Muscle layer of duodenum (tissue), 2 donors: ENCODE measurements at regions not wholly inside any gene's neighbourhood (a gene's known extent, or its start where the extent isn't known, plus 50 kb on each side); places are given as distances from the start of the nearest gene placed in this dataset.

Experiments
- H3K27ac ChIP-seq: one replicate; pipeline ENCODE4 v1.7.0; 2013; ENCODE audit warnings: mild to moderate bottlenecking, low read length
- H3K27me3 ChIP-seq: one replicate; pipeline ENCODE4 v1.7.0; 2013; ENCODE audit warnings: low read depth, mild to moderate bottlenecking, control low read depth, low read length
- H3K36me3 ChIP-seq, 2 donors: one replicate each; pipeline ENCODE4 v1.7.0; 2013; ENCODE audit warnings: low read length in 2 of 2, control low read depth in 1 of 2, mild to moderate bottlenecking in 1 of 2; ENCODE audit not compliant: insufficient read depth in 2 of 2, control insufficient read depth in 1 of 2
- H3K4me1 ChIP-seq, 2 donors: one replicate each; pipeline ENCODE4 v1.7.0; 2013; ENCODE audit warnings: low read length in 2 of 2, mild to moderate bottlenecking in 2 of 2, control low read depth in 1 of 2, moderate library complexity in 1 of 2; ENCODE audit not compliant: insufficient read depth in 2 of 2, control insufficient read depth in 1 of 2
- H3K4me3 ChIP-seq, 2 donors: one replicate each; pipeline ENCODE4 v1.7.0; 2013; ENCODE audit warnings: low read length in 2 of 2, low read depth in 1 of 2, mild to moderate bottlenecking in 1 of 2
- H3K9me3 ChIP-seq, 2 donors: one replicate each; pipeline ENCODE4 v1.7.0; 2013; ENCODE audit warnings: low read length in 2 of 2, control low read depth in 1 of 2, mild to moderate bottlenecking in 1 of 2; ENCODE audit not compliant: control insufficient read depth in 1 of 2
- donor health status: healthy.

GRCh38 chr21:41593051-41593759 lies 85.2 kb upstream of the TMPRSS2 start:
- Histone ChIP-seq H3K27me3 (no peaks in the 10 kb centered on the region), H3K9me3 (peaks cover 0 to 5% of the 10 kb centered on the region in 2 donors), H3K4me1 (no peaks in the 10 kb centered on the region), H3K27ac (peak overlapping the region; percentile 45), H3K4me3 (no peak overlapping the region), H3K36me3 (no peaks in the 10 kb centered on the region)

DNA sequence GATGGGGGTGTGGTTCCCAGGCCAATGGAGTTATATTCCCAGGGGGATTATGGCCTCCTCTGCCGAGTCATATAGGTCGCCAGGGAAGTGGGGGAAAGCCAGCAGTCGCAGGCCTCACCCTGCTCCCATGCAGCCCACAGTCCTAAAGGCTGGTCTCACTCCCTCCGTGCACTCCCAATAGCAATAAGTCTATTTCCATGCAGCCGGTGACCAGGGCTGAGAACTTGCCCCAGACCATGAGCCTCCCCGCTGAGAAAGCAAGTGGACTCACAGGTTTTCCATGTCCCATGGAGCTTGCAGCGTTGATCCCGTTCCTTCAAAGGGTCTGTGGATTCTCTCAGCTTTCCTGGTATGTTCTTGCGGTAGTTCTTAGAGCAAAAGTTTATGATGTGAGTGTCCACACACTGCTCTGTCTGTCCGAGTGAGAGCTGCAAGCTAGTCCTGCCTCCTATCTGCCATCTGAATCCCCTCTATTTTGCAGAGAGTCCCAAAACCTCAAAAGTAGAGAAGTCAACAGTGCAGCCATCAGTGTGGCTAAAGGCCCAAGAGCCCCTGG lies 81.7 kb upstream of the TMPRSS2 start:
- Histone ChIP-seq H3K27me3 (no peaks in the 10 kb centered on the region), H3K4me3 (no peak overlapping the region), H3K27ac (no peak overlapping the region), H3K36me3 (no peaks in the 10 kb centered on the region), H3K4me1 (no peaks in the 10 kb centered on the region), H3K9me3 (peaks cover 0 to 6% of the 10 kb centered on the region in 2 donors)

- Histone ChIP-seq H3K4me3 (no peak overlapping the region), H3K36me3 (no peaks in the 10 kb centered on the region), H3K4me1 (no peaks in the 10 kb centered on the region), H3K27me3 (no peaks in the 10 kb centered on the region), H3K9me3 (peaks cover 0 to 6% of the 10 kb centered on the region in 2 donors), H3K27ac (no peak overlapping the region)
Observed at GRCh38 chr21:41589131-41589530, 81.2 kb upstream of the TMPRSS2 start.

GRCh38 chr21:41585199-41585994 lies 77.4 kb upstream of the TMPRSS2 start:
- Histone ChIP-seq H3K9me3 (peaks cover 0 to 6% of the 10 kb centered on the region in 2 donors), H3K27me3 (no peaks in the 10 kb centered on the region), H3K27ac (no peak overlapping the region), H3K36me3 (no peaks in the 10 kb centered on the region), H3K4me1 (no peaks in the 10 kb centered on the region), H3K4me3 (no peak overlapping the region)

DNA sequence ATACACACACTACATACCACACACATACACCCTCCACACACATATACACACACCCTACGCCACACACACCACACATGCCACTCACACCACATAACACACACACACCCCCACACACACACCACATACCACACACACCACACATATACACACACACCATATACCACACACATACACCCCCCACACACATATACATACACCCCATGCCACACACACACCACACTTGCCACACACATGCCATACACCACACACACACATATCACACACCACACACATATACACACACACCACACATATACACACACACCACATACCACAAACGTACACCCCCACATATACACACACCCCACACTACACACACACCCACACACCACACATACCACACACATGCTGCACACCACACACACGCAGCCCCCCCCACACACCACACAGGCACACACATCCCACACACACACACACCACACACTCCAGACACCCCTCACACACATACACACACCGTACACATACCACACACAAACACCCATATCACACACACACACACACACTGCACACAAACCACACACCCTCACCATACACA lies 76.7 kb upstream of the TMPRSS2 start:
- H3K4me1 ChIP-seq = no peaks in the 10 kb centered on the region
- H3K36me3 ChIP-seq = no peaks in the 10 kb centered on the region
- H3K9me3 ChIP-seq = peaks cover 0 to 6% of the 10 kb centered on the region in 2 donors
- no peak overlapping the region for H3K4me3 ChIP-seq
- H3K27me3 ChIP-seq = no peaks in the 10 kb centered on the region
- H3K27ac ChIP-seq = no peak overlapping the region

DNA sequence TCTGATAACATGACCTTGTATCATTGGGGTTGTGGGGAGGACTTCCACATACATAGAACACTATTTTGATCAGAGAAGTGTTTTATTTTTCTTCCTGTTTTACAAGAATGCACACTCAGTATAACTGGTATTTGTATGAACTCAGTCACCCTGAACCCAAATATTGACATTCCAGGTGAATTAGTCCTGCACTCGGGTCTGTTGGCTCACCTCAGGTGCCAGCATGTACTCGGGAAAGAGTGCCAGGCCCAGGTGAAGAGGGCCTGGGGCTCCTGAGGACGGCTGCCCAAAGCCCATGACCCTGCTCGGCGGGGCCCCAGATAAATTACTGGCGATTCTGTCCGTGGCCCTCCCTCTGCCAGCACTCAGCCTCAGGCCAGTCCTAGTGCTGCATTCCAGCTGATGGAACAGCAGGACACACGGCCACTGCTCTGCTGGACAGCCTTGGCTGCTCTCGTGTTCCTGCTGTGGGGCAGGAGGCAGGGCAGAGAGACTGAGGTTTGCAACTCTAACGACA lies 75.4 kb upstream of the TMPRSS2 start:
- Histone ChIP-seq H3K4me1 (no peaks in the 10 kb centered on the region), H3K36me3 (no peaks in the 10 kb centered on the region), H3K27me3 (no peaks in the 10 kb centered on the region), H3K4me3 (no peak overlapping the region), H3K27ac (no peak overlapping the region), H3K9me3 (peaks cover 6 to 8% of the 10 kb centered on the region in 2 donors)

DNA sequence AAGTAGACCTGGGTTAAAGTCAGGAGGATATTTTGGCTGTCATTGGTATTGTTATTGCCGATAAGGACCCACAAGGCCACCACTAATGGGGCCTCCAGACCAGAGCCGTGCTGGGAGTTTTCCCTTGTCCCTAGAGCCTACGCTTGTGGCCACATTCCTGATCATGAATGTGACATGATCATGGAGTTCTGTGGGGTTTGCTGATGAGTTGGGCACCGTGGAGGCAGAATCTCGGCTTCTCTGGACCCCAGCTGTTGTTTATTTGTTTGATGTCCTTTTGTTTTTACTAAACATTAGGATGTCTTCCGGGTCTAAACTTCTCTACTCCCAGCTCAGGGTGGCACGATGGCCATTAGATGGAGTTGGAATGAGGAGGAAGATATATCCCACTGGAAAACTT lies 74.9 kb upstream of the TMPRSS2 start:
- no peaks in the 10 kb centered on the region for H3K27me3 ChIP-seq
- no peaks in the 10 kb centered on the region for H3K4me1 ChIP-seq
- no peaks in the 10 kb centered on the region for H3K36me3 ChIP-seq
- H3K4me3 ChIP-seq = no peak overlapping the region
- H3K27ac ChIP-seq = no peak overlapping the region
- peaks cover 10% of the 10 kb centered on the region in 2 donors for H3K9me3 ChIP-seq

DNA sequence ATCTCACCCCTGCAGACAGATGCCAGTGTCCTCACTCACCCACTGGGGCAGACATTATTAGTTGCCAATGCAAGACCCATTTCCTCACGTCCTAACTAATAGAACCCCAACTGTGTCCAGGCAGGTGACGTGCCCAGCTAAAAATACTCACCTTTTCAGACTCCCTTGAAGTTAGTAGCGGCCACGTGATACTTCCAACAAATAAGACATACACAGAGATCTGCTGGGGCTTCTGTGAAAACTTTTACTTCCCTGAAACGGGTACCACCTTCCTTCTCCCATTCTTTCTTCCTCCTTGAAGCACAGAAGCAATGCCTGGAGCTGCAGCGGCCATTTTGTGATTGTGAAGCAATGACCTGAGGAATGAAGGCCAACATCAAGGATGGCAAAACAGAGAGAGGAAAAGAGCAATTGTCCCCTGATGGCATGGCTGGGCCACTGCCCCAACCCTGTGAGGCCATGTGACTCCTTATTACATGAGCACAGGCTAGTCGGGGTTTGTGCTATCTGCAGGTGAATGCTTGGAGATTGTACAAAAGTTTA lies 74.4 kb upstream of the TMPRSS2 start:
- H3K36me3 ChIP-seq = no peaks in the 10 kb centered on the region
- no peaks in the 10 kb centered on the region for H3K4me1 ChIP-seq
- no peak overlapping the region for H3K27ac ChIP-seq
- H3K9me3 ChIP-seq = peaks cover 11 to 13% of the 10 kb centered on the region in 2 donors
- no peak overlapping the region for H3K4me3 ChIP-seq
- no peaks in the 10 kb centered on the region for H3K27me3 ChIP-seq

DNA sequence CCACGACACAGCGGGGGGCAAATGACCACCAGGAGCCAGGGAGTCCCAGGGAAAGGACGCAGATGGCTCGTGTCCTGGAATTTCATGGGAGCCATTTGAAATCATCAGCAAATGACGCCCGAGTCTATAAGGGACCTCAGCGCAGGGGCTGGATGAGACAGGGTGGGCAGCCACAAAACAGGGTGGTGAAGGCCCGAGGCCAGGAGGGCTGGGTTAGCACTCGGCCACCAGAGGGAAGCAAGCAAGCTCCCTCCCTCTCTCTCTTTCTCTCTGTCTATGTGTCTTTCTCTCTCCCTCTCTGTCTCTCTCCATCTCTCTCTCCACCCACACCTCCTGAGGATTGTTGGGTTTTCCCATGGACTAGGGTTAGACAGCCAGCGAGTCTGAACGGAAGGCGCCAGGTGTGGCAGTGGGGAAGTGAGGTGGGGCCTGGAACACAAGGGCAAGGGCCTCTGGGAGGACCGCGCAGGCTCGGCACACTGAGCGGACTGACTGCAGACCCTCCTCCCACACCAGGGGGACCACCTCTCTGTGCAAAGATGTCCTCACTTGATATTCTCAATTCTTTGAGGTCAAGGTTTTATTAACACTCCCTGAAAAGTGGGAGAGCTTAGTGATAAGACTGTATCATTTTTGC lies 73.8 kb upstream of the TMPRSS2 start:
- H3K4me3 ChIP-seq = no peak overlapping the region
- H3K36me3 ChIP-seq = no peaks in the 10 kb centered on the region
- H3K4me1 ChIP-seq = no peaks in the 10 kb centered on the region
- H3K27ac ChIP-seq = peak overlapping the region; percentile 61
- H3K27me3 ChIP-seq = no peaks in the 10 kb centered on the region
- peaks cover 11 to 16% of the 10 kb centered on the region in 2 donors for H3K9me3 ChIP-seq

DNA sequence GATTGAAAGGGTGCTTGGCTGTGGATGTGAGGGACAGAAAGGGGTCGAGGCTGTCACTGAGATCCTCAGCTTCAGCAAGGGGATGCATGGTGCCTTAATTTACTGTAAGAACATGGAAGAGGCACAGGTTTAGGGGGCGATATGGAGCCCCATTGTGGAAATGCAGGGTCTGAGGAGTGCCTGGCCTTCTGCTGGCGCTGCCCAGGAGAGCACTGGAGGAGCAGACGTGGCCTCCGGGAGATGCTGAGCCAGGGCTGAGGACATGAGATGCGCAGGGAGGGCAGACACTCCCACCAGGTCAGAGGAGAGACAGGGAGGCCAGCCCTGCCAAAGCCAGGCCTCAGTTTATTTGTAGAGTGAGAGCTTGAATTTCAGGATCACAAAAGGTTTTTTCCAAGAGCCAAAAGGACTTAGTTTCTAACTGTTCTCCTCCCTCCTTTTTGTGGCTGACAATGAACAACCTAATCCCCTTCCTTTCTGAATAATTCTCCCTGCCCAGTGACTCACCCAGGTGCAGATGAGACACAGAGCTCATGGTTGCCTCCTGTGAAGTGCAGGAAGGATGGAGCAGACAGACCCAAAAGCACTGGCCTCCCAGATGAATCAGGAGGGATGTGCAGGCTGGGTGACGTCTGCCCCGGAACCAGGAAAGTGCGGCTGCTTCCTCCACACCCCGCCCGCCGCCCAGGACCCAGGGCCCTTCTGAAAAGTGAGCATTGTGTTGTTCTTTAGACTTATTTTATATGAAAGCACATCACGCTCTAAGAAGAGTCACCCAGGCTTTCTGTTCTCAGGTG lies 73.0 kb upstream of the TMPRSS2 start:
- Histone ChIP-seq H3K4me1 (no peaks in the 10 kb centered on the region), H3K9me3 (peaks cover 11 to 16% of the 10 kb centered on the region in 2 donors)

More for the DNA sequence above, 73.0 kb upstream of the TMPRSS2 start:
- H3K27ac ChIP-seq = peak overlapping the region; percentile 91
- no peaks in the 10 kb centered on the region for H3K36me3 ChIP-seq
- no peaks in the 10 kb centered on the region for H3K27me3 ChIP-seq
- no peak overlapping the region for H3K4me3 ChIP-seq
